ENCODE measurements at regions not wholly inside any gene's neighbourhood (a gene's known extent, or its start where the extent isn't known, plus 50 kb on each side); places are given as distances from the start of the nearest gene placed in this dataset.

DNA sequence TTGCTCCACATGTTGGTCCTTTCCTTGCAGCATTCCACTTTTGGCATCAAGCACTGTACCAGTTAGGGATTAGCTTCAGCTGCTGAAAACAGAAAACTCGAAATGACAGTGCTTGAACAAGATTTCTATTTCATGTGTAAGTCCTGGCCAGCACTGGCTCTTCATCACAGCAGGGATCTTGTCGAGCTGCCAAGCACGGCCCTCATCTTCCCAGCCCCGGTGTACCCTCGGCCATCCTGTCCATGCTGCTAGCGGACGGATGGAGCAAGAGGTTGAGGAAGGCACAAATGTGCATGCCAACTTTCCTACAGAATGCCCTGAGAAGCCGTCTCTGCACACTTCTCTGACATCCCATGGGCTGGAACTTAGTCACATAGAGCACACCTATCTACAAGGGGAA, 130.6 kb downstream of the TENT4A start:
- Histone ChIP-seq H3K36me3 (no peaks in the 10 kb centered on the region), H3K27ac (no peak overlapping the region), H3K9me3 (no peaks in the 10 kb centered on the region), H3K4me1 (no peaks in the 10 kb centered on the region), H3K9ac (ENCODE audit: low read depth in 2 of 2, low read length in 2 of 2) (no peak overlapping the region), H3K4me3 (no peak overlapping the region), H3K27me3 (no peaks in the 10 kb centered on the region)
- no peak for DNase-seq
- intact Hi-C loops (cut with DNase I) = no loop called here
- no peak for TF ChIP-seq CTCF (IDR thresholded peaks at IDR 0.05)

- TF ChIP-seq CTCF (IDR thresholded peaks at IDR 0.05) = no peak
- no peak for DNase-seq
- intact Hi-C loops (cut with DNase I) = no loop called here
- no peaks in the 10 kb centered on the region for H3K27me3 ChIP-seq
- H3K4me3 ChIP-seq = no peak overlapping the region
- no peaks in the 10 kb centered on the region for H3K36me3 ChIP-seq
- no peak overlapping the region for H3K27ac ChIP-seq
- H3K9ac ChIP-seq (ENCODE audit: low read depth in 2 of 2, low read length in 2 of 2) = no peak overlapping the region
- no peaks in the 10 kb centered on the region for H3K4me1 ChIP-seq
- no peaks in the 10 kb centered on the region for H3K9me3 ChIP-seq
These were observed 132.6 kb downstream of the TENT4A start for GRCh38 chr5:6845856-6846255.

DNA sequence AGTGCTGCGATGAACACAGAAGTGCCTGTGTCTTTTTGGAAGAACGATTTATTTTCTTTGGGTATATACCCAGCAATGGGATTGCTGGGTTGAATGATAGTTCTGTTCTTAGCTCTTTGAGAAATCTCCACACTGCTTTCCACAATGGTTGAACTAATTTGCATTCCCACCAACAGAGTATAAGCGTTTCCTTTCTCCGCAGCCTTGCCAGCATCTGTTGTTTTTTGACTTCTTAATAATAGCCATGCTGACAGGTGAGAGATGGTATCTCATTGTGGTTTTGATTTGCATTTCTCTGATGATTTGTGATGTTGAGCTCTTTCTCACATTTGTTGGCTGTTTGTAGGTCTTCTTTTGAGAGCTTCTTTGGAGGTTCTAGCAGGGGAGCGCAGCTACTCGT, 134.6 kb downstream of the TENT4A start:
- Histone ChIP-seq H3K27ac (no peak overlapping the region), H3K4me3 (no peak overlapping the region), H3K27me3 (no peaks in the 10 kb centered on the region), H3K4me1 (no peaks in the 10 kb centered on the region), H3K9me3 (no peaks in the 10 kb centered on the region), H3K9ac (ENCODE audit: low read depth in 2 of 2, low read length in 2 of 2) (no peak overlapping the region), H3K36me3 (no peaks in the 10 kb centered on the region)
- DNase-seq = no peak
- no peak for TF ChIP-seq CTCF (IDR thresholded peaks at IDR 0.05)
- intact Hi-C loops (cut with DNase I) = no loop called here

DNA sequence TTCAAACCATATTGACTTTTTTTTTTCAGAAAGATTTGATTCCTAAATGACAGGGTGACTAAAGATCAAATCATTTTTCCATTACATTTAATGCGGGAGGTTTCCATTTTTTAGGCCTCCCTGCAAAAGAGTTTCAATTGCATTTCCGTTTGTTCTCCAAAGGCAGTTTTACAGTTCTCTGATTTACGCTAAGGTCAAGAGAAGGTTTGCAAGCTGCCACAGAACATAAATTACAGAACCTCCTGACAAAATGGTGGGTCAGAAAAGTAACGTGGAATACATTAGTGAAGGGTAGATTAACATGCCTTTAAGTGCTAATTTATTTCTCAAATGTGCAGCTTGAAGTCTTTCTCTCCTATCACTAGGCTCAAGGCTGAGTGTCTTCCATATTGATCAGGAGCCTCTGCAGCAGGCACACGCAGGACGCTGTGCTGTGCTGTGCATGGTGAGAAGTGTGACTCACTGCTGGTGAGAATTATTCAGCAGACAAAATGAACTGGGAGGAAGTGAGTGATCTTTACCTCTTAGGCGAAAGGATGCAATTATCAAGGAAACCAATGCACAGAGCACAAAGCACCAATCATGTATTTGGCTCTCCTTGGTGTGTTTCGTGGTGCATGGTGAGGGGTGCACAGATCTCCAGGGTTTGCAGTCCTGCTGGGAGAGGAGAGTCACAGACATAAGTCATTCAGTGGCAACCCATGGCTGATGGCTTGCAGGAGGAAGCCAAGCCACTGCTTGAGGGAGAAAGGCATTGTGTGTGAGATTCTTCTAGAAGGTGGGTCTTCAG, 136.3 kb downstream of the TENT4A start:
- Histone ChIP-seq H3K4me1 (no peaks in the 10 kb centered on the region), H3K36me3 (no peaks in the 10 kb centered on the region), H3K27ac (no peak overlapping the region), H3K9ac (ENCODE audit: low read depth in 2 of 2, low read length in 2 of 2) (no peak overlapping the region), H3K4me3 (no peak overlapping the region), H3K9me3 (no peaks in the 10 kb centered on the region), H3K27me3 (no peaks in the 10 kb centered on the region)
- no peak for DNase-seq
- TF ChIP-seq CTCF (IDR thresholded peaks at IDR 0.05) = no peak
- intact Hi-C loops (cut with DNase I) = no loop called here

DNA sequence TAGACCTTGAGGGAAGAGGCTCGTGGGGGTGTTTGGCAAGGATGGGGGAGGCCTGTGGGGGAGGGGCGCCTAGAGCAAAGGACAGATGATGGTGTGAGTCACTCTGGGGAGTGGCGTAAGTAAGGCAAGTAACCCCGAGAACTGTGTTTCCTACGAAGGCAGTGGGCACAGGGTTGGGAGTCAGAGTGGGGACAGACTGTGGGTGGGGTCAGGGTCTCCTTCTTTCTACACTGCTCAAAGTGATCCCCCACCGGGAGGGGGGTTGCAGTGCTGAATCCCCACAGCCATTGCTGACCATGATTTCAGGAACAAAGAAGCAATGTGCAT, 136.8 kb downstream of the TENT4A start:
- Histone ChIP-seq H3K27me3 (no peaks in the 10 kb centered on the region), H3K27ac (no peak overlapping the region), H3K36me3 (no peaks in the 10 kb centered on the region), H3K9ac (ENCODE audit: low read depth in 2 of 2, low read length in 2 of 2) (no peak overlapping the region), H3K9me3 (no peaks in the 10 kb centered on the region), H3K4me3 (no peak overlapping the region), H3K4me1 (no peaks in the 10 kb centered on the region)
- no peak for TF ChIP-seq CTCF (IDR thresholded peaks at IDR 0.05)
- no peak for DNase-seq
- intact Hi-C loops (cut with DNase I) = no loop called here
